T-helper 1 cell treated with Interleukin-12 subunit alpha and Interleukin-12 subunit beta and Interleukin-4 antibody, amounts not matched to agents 30 ng/mL and 1 ng/mL, for 36 hours (primary cell): ENCODE measurements at regions not wholly inside any gene's neighbourhood (a gene's known extent, or its start where the extent isn't known, plus 50 kb on each side); places are given as distances from the start of the nearest gene placed in this dataset.
"Not testable (repeated sequence)": the region's sequence is repeated elsewhere in the genome, so short reads cannot be mapped to it uniquely, and the experiment has no call there.

Source experiments
- intact Hi-C: fragments of 100-400 bp; cut with micrococcal nuclease; formaldehyde crosslinking; loops from one replicate; pipeline ENCODE4 v1.15.1; 2024

- intact Hi-C loops: loop anchor here (5.0 kb wide), 1 partner anchor 48 kb away; no protein-coding TSS in a partner anchor
Measured at GRCh38 chr1:30229960-30230359, 493.4 kb downstream of the MATN1 start.

DNA sequence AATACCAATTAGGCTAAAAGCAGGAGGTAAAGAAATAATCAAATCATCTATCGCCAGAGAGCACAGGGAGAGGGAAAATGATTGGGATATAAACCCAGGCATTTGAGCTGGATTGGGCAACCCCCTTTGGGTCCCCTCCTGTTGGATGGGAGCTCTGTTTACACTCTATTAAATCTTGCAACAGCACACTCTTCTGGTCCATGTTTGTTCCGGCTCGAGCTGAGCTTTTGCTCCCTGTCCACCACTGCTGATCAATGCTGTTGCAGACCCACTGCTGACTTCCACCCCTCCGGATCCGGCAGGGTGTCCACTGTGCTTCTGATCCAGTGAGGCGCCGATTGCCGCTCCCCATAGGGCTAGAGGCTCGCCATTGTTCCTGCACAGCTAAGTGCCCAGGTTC, 493.8 kb downstream of the MATN1 start:
- intact Hi-C loops: no loop called here

- intact Hi-C loops: no loop called here
Measured at GRCh38 chr1:30226648-30227047, 496.7 kb downstream of the MATN1 start.

DNA sequence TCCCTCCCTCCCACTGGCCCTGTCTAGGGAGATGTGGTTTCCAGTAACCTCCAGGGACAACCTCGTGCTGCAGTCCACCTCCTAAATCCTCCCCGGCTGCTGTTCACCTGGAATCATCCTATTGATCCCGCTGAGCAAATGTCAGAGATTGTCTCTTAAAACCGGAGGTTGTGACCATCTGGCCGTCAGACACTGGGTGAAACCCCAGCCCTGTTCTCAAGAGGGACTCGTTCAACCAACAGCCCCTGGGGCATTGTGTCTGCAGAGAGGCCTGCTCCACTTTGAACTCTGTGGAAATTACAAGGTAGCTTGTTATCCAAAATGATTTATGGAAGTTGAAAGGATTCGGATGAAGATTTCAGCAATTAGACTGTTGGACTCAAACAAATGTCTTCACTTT, 498.0 kb downstream of the MATN1 start:
- intact Hi-C loops: no loop called here

- intact Hi-C loops: no loop called here
Measured at GRCh38 chr1:30219675-30220074, 503.7 kb downstream of the MATN1 start.

GRCh38 chr1:30218438-30218837, 504.9 kb downstream of the MATN1 start:
- intact Hi-C loops: no loop called here

- intact Hi-C loops: no loop called here
Measured at GRCh38 chr1:30216602-30217001, 506.8 kb downstream of the MATN1 start.

- intact Hi-C loops: no loop called here
Measured at GRCh38 chr1:30213936-30214335, 509.4 kb downstream of the MATN1 start.

- intact Hi-C loops: not testable (repeated sequence)
Measured at GRCh38 chr1:30207962-30208361, 515.4 kb downstream of the MATN1 start.

DNA sequence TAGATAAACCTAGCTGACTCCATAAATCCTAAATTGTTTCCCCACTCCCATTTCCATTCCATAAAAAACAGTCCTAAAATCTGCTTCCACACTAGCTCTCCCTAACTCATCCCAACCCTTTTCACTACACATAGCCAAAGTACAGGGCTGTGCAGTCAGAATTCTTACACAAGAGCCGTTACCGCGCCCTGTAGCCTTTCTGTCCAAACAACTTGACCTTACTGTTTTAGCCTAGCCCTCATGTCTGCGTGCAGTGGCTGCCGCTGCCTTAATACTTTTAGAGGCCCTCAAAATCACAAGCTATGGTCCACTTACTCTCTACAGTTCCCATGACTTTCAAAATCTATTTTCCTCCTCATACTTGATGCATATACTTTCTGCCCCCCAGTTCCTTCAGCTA, 516.8 kb downstream of the MATN1 start:
- intact Hi-C loops: not testable (repeated sequence)

DNA sequence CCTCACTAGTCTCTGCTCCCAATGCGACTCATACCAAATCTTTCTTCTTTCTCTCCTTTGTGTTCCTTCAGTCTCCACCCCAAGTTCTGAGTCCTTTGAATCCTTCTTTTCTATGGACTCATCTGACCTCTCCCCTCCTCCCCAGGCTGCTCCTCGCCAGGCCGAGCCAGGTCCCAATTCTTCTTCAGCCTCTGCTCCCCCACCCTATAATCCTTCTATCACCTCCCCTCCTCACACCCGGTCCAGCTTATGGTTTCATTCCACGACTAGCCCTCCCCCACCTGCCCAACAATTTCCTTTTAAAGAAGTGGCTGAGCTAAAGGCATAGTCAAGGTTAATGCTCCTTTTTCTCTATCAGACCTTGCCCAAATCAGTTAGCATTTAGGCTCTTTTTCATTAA, 518.5 kb downstream of the MATN1 start:
- intact Hi-C loops: not testable (repeated sequence)

DNA sequence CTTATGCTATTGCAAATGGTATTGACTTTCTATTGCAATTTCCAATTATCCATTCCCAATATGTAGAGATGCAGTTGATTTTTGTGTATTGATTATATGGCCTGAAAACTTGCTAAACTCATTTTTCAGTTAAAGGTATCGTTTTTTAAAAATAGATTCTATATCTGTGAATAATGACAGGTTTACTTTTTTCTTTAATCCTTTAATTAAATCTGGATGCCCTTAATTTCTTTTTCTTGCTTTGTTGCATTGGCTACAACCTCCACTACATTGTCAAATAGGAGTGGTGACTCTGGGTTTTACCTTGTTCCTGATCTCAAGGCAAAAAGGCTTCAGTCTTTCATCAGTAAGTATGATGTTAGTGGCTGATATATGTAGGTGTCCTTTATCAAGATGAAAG, 522.4 kb downstream of the MATN1 start:
- intact Hi-C loops: no loop called here

DNA sequence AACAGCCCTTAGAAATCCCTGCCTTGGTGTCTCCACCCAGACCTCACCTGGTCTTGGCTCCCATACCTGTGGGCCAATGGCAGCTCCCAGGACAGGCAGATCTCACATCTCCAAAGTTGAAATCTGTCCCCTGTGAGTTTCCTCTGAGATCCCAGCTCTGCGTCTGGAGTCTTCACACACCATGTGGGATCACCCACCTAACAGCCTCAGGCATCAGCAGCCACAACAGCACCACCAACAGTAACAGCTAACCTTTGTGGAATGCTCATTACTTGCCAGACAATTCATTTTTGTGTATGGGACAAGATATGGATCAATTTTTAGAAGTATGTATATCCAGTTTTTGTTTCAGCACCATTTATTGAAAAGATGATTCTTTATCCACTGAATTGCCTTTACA, 523.2 kb downstream of the MATN1 start:
- intact Hi-C loops: no loop called here

GRCh38 chr1:30199563-30199962, 523.8 kb downstream of the MATN1 start:
- intact Hi-C loops: no loop called here

GRCh38 chr1:30198795-30199403, 524.5 kb downstream of the MATN1 start:
- intact Hi-C loops: no loop called here

DNA sequence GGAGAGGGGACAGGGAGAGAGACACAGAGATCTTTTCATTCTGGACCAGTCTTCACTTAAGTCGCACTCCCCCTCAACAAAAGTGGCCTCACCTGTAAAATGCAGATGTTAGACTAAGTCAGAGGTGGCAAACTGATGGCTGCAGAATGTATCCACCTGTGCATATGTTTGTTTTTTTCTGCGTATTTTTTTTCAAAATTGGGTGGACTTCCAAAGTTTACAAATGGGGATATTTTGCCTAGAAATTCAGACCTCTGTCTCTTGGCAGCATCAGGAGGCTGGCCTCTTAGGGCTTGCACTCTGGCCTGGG, 525.0 kb downstream of the MATN1 start:
- intact Hi-C loops: no loop called here

DNA sequence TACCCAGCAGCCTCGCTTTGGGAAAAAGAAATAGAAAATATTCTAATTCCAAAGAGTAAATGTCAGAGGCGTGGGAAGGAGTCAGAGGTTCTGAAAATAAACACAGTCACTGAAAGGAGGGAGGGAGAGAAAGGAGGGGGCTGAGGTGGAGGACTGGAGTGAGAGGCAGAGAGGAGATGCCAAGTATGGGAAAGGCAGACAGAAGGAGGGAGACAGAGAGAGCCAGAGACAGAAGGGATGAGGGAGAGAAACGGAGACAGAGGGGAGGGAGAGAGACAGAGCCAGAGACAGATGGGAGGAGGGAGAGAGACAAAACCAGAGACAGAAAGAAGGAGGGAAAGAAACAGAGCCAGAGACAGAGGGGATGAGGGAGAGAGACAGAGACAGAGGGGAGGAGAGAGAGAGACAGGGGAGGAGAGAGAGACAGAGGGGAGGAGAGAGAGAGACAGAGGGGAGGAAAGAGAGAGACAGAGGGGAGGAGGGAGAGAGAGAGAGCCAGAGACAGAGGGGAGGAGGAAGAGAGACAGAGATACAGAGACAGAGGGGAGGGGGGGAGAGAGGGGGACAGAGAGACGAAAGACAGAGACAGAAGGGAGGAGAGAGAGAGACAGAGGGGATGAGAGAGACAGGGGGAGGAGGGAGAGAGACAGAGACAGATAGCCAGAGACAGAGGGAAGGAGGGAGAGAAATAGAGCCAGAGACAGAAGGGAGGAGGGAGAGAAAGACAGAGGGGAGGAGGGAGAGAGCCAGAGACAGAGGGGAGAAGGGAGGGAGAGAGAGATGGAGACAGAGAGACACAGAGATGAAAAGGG, 525.5 kb downstream of the MATN1 start:
- intact Hi-C loops: no loop called here

- intact Hi-C loops: no loop called here
Measured at GRCh38 chr1:30196872-30197638, 526.3 kb downstream of the MATN1 start.

DNA sequence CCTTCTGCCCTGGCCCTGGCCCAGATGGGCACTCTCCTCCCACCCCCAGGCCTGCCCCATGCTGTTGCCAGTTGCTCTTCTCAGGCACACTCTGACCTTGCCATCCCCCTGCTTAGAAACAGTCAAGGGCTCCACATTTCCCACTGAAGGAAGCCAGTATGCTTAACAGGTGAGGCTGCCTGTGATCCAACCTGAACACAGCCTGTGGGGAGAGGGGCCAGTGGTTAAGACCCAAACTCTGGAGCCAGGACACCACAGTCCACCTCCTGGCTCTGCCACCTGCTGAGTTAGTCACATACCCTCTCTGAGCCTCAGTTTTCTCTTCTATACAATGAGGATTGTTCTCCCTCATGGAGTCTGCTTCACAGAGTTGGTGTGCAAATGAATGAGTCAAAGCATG, 526.9 kb downstream of the MATN1 start:
- intact Hi-C loops: no loop called here

- intact Hi-C loops: no loop called here
Measured at GRCh38 chr1:30195424-30196134, 527.8 kb downstream of the MATN1 start.

- intact Hi-C loops: loop anchor here (5.0 kb wide), 1 partner anchor 483 kb away; no protein-coding TSS in a partner anchor
Measured at GRCh38 chr1:30194741-30195423, 528.5 kb downstream of the MATN1 start.
